WTC11 (cell line): ENCODE measurements at regions not wholly inside any gene's neighbourhood (a gene's known extent, or its start where the extent isn't known, plus 50 kb on each side); places are given as distances from the start of the nearest gene placed in this dataset.

ENCODE experiments used
- ATAC-seq: fragments of 200-7000 bp; cut with Tn5 transposase; 2 replicates; pipeline ENCODE4 v1.10.0; 2021; ENCODE audit warnings: mild to moderate bottlenecking, moderate library complexity
- CTCF ChIA-PET: fragments of 300-600 bp; sonication (Branson Sonifier 250); formaldehyde crosslinking; loops from one replicate; lab custom pipeline; 2021; ENCODE audit warnings: antibody characterized with exemption; lab: Charles Lee
- POLR2A ChIA-PET: fragments of 350-600 bp; sonication (Branson Sonifier 250); formaldehyde crosslinking; loops from one replicate; lab custom pipeline; 2021; ENCODE audit warnings: antibody characterized with exemption; lab: Charles Lee
- DNase-seq: peaks from one replicate; pipeline ENCODE4 v3.0.0; 2021; ENCODE audit warnings: low spot score
- H3K27ac Mint-ChIP-seq: 2 replicates; pipeline ENCODE4 v1.8.0; 2021; ENCODE audit warnings: mixed read lengths
- H3K27me3 Mint-ChIP-seq: 2 replicates; pipeline ENCODE4 v1.8.0; 2021; ENCODE audit warnings: low read depth, mild to moderate bottlenecking, moderate library complexity, mixed read lengths
- H3K36me3 Mint-ChIP-seq: 2 replicates; pipeline ENCODE4 v1.8.0; 2021; ENCODE audit warnings: mixed read lengths
- H3K4me1 Mint-ChIP-seq: 2 replicates; pipeline ENCODE4 v1.8.0; 2022; ENCODE audit warnings: mixed read lengths
- H3K4me3 Mint-ChIP-seq: 2 replicates; pipeline ENCODE4 v1.8.0; 2021; ENCODE audit warnings: mild to moderate bottlenecking, moderate library complexity, mixed read lengths
- H3K9me3 Mint-ChIP-seq: 2 replicates; pipeline ENCODE4 v1.8.0; 2021; ENCODE audit warnings: mixed read lengths
- AR ChIP-seq: fragments of 250-450 bp; sonication (Bioruptor Pico); IDR thresholded peaks from 2 replicates; pipeline ENCODE4 v1.9.0; 2021; ENCODE audit warnings: mild to moderate bottlenecking
- CREM ChIP-seq: sonication (generic); formaldehyde crosslinking; IDR thresholded peaks from 2 replicates; pipeline ENCODE4 v1.8.1; 2022; ENCODE audit warnings: mild to moderate bottlenecking, missing genetic modification reagents, moderate library complexity
- E2F4 ChIP-seq: sonication (generic); formaldehyde crosslinking; IDR thresholded peaks from 2 replicates; pipeline ENCODE4 v1.8.1; 2022; ENCODE audit warnings: low read depth, mild to moderate bottlenecking, moderate library complexity, missing genetic modification reagents, borderline replicate concordance
- ESRRA ChIP-seq: sonication (generic); formaldehyde crosslinking; IDR thresholded peaks from 2 replicates; pipeline ENCODE4 v1.8.1; 2022; ENCODE audit warnings: mild to moderate bottlenecking, missing genetic modification reagents, borderline replicate concordance
- FOXJ3 ChIP-seq: sonication (generic); formaldehyde crosslinking; IDR thresholded peaks from 2 replicates; pipeline ENCODE4 v1.9.0; 2021; ENCODE audit warnings: missing genetic modification reagents, mild to moderate bottlenecking, borderline replicate concordance
- JAZF1 ChIP-seq: fragments of 250-450 bp; sonication (Bioruptor Pico); IDR thresholded peaks from 2 replicates; pipeline ENCODE4 v1.9.0; 2021; ENCODE audit warnings: moderate library complexity, mild to moderate bottlenecking, inconsistent platforms
- NFATC4 ChIP-seq: fragments of 250-450 bp; sonication (Bioruptor Pico); IDR thresholded peaks from 2 replicates; pipeline ENCODE4 v1.9.0; 2021; ENCODE audit warnings: mild to moderate bottlenecking
- NFYB ChIP-seq: sonication (generic); formaldehyde crosslinking; conservative IDR thresholded peaks from 2 replicates; pipeline ENCODE4 v1.8.0; 2022; ENCODE audit warnings: low read depth, missing genetic modification reagents
- NR1H2 ChIP-seq: sonication (generic); formaldehyde crosslinking; IDR thresholded peaks from 2 replicates; pipeline ENCODE4 v1.9.0; 2021; ENCODE audit warnings: mild to moderate bottlenecking, moderate library complexity, missing genetic modification reagents
- NR3C1 ChIP-seq: sonication (generic); formaldehyde crosslinking; conservative IDR thresholded peaks from 2 replicates; pipeline ENCODE4 v1.8.1; 2023; ENCODE audit warnings: low read depth, mild to moderate bottlenecking, missing genetic modification reagents
- PREB ChIP-seq: sonication (generic); formaldehyde crosslinking; IDR thresholded peaks from 2 replicates; pipeline ENCODE4 v1.8.1; 2022; ENCODE audit warnings: mild to moderate bottlenecking, missing genetic modification reagents, moderate library complexity, borderline replicate concordance
- SOX15 ChIP-seq: fragments of 250-450 bp; sonication (Bioruptor Pico); IDR thresholded peaks from 2 replicates; pipeline ENCODE4 v1.9.0; 2021; ENCODE audit warnings: mild to moderate bottlenecking
- TCF7 ChIP-seq: sonication (generic); formaldehyde crosslinking; IDR thresholded peaks from 2 replicates; pipeline ENCODE4 v1.8.0; 2022; ENCODE audit warnings: mild to moderate bottlenecking, low read depth, missing genetic modification reagents, moderate library complexity
- USF2 ChIP-seq: sonication (generic); formaldehyde crosslinking; IDR thresholded peaks from 2 replicates; pipeline ENCODE4 v1.8.1; 2023; ENCODE audit warnings: mild to moderate bottlenecking, missing genetic modification reagents, moderate library complexity
- ZNF219 ChIP-seq: sonication (generic); formaldehyde crosslinking; IDR thresholded peaks from 2 replicates; pipeline ENCODE4 v1.8.0; 2023; ENCODE audit warnings: missing genetic modification reagents, mild to moderate bottlenecking, borderline replicate concordance
- TF ChIP-seq, protein P1 (sequence below): sonication (generic); formaldehyde crosslinking; IDR thresholded peaks from 2 replicates; pipeline ENCODE4 v1.8.0; 2022; ENCODE audit warnings: mild to moderate bottlenecking, missing genetic modification reagents
- TF ChIP-seq, protein P2 (sequence below): sonication (generic); formaldehyde crosslinking; IDR thresholded peaks from 2 replicates; pipeline ENCODE4 v1.8.0; 2022; ENCODE audit warnings: mild to moderate bottlenecking, missing genetic modification reagents
- TF ChIP-seq, protein P3 (sequence below): fragments of 250-450 bp; sonication (Bioruptor Pico); conservative IDR thresholded peaks from 2 replicates; pipeline ENCODE4 v1.9.0; 2021; ENCODE audit warnings: mild to moderate bottlenecking

GRCh38 chr3:80643421-80643820 is 875.6 kb upstream of the ROBO1 start:
- Mint-ChIP-seq H3K27ac (no peak overlapping the region), H3K36me3 (no peaks in the 10 kb centered on the region), H3K4me3 (no peak overlapping the region), H3K9me3 (peaks cover 8% of the 10 kb centered on the region), H3K4me1 (peaks cover 3% of the 10 kb centered on the region), H3K27me3 (no peaks in the 10 kb centered on the region)
- CTCF ChIA-PET: no interaction called here
- DNase-seq (no peak), ATAC-seq (no peak)
- POLR2A ChIA-PET: no interaction called here
- TF ChIP-seq, protein P1, sequence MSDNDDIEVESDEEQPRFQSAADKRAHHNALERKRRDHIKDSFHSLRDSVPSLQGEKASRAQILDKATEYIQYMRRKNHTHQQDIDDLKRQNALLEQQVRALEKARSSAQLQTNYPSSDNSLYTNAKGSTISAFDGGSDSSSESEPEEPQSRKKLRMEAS (CRISPR knock-in tag): no peak
- TF ChIP-seq SOX15 (CRISPR knock-in tag): no peak
- TF ChIP-seq, protein P2, sequence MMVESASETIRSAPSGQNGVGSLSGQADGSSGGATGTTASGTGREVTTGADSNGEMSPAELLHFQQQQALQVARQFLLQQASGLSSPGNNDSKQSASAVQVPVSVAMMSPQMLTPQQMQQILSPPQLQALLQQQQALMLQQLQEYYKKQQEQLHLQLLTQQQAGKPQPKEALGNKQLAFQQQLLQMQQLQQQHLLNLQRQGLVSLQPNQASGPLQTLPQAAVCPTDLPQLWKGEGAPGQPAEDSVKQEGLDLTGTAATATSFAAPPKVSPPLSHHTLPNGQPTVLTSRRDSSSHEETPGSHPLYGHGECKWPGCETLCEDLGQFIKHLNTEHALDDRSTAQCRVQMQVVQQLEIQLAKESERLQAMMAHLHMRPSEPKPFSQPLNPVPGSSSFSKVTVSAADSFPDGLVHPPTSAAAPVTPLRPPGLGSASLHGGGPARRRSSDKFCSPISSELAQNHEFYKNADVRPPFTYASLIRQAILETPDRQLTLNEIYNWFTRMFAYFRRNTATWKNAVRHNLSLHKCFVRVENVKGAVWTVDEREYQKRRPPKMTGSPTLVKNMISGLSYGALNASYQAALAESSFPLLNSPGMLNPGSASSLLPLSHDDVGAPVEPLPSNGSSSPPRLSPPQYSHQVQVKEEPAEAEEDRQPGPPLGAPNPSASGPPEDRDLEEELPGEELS (CRISPR knock-in tag): no peak
- no peak for TF ChIP-seq NFATC4 (CRISPR knock-in tag)
- TF ChIP-seq NFYB (CRISPR knock-in tag): no peak
- TF ChIP-seq AR (CRISPR knock-in tag): no peak
- TF ChIP-seq, protein P3, sequence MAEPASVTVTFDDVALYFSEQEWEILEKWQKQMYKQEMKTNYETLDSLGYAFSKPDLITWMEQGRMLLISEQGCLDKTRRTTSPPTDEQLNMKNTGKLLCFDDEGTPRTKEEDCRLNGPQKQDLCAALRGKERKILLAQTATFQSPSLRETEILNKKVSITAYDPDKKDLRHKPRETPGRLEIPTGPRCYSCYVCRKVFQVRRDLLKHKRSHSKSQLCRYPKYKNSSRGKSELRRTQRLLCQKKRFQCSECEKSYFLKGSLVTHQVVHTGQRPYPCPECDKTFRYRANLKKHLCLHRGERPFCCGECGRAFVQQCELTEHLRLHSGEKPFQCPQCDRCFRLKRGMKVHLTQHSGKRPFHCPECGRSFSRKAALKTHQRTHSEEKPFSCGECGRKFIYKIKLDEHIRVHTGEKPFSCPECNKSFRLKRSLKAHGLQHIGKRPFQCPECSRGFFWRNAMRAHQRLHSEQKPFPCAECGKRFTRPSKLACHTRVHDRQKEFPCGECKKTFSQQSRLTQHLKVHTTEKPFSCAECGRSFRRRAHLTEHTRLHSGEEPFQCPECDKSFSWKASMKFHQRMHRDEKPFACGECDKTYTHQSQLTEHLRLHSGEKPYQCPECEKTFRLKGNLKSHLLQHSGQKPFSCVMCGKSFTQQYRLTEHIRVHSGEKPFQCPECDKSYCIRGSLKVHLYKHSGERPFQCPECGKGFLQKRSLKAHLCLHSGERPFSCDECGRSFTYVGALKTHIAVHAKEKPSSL (CRISPR knock-in tag): no peak
- no peak for TF ChIP-seq NR3C1 (CRISPR knock-in tag)
- no peak for TF ChIP-seq JAZF1 (CRISPR knock-in tag)
- TF ChIP-seq ZNF219 (CRISPR knock-in tag): no peak
- TF ChIP-seq PREB (CRISPR knock-in tag): no peak
- TF ChIP-seq E2F4 (CRISPR knock-in tag): no peak
- no peak for TF ChIP-seq FOXJ3 (CRISPR knock-in tag)
- no peak for TF ChIP-seq TCF7 (CRISPR knock-in tag)
- TF ChIP-seq ESRRA (CRISPR knock-in tag): no peak
- no peak for TF ChIP-seq CREM (CRISPR knock-in tag)
- no peak for TF ChIP-seq NR1H2 (CRISPR knock-in tag)
- no peak for TF ChIP-seq USF2 (CRISPR knock-in tag)
